GM18519 (cell line): ENCODE measurements at regions not wholly inside any gene's neighbourhood (a gene's known extent, or its start where the extent isn't known, plus 50 kb on each side); places are given as distances from the start of the nearest gene placed in this dataset.
"Not testable (repeated sequence)": the region's sequence is repeated elsewhere in the genome, so short reads cannot be mapped to it uniquely, and the experiment has no call there.

Source experiments
- ATAC-seq: cut with Tn5 transposase; IDR thresholded peaks from one replicate; pipeline ENCODE4 v1.9.1; 2021; ENCODE audit warnings: mild to moderate bottlenecking, moderate library complexity; ENCODE audit not compliant: unreplicated experiment, low FRiP score

GRCh38 chr6:57708061-57708460 is 390.6 kb downstream of the PRIM2 start:
- ATAC-seq = not testable (repeated sequence)

GRCh38 chr6:57722546-57722945 is 405.1 kb downstream of the PRIM2 start:
- ATAC-seq = not testable (repeated sequence)

- ATAC-seq = not testable (repeated sequence)
Measured at GRCh38 chr6:57723815-57724401, 406.5 kb downstream of the PRIM2 start.

GRCh38 chr6:57729407-57729806 is 412.0 kb downstream of the PRIM2 start:
- ATAC-seq = not testable (repeated sequence)

- not testable (repeated sequence) for ATAC-seq
Measured at GRCh38 chr6:57730726-57731125, 413.3 kb downstream of the PRIM2 start.

GRCh38 chr6:57747716-57748115 is 430.3 kb downstream of the PRIM2 start:
- not testable (repeated sequence) for ATAC-seq

GRCh38 chr6:57759850-57760249 is 442.4 kb downstream of the PRIM2 start:
- ATAC-seq = not testable (repeated sequence)

- not testable (repeated sequence) for ATAC-seq
Measured at GRCh38 chr6:57792720-57793397, 475.4 kb downstream of the PRIM2 start.

- ATAC-seq = not testable (repeated sequence)
Measured at GRCh38 chr6:57793398-57793762, 475.9 kb downstream of the PRIM2 start.

- ATAC-seq = peak; percentile 71
Measured at GRCh38 chr6:57799703-57800479, 482.5 kb downstream of the PRIM2 start.

- not testable (repeated sequence) for ATAC-seq
Measured at GRCh38 chr6:57808581-57808980, 491.2 kb downstream of the PRIM2 start.

GRCh38 chr6:57809454-57809853 is 492.0 kb downstream of the PRIM2 start:
- ATAC-seq = not testable (repeated sequence)

GRCh38 chr6:57813271-57814075 is 496.0 kb downstream of the PRIM2 start:
- ATAC-seq = not testable (repeated sequence)

- ATAC-seq = not testable (repeated sequence)
Measured at GRCh38 chr6:57815826-57816225, 498.4 kb downstream of the PRIM2 start.

GRCh38 chr6:57821325-57821724 is 503.9 kb downstream of the PRIM2 start:
- not testable (repeated sequence) for ATAC-seq

- ATAC-seq = not testable (repeated sequence)
Measured at GRCh38 chr6:57822448-57822847, 505.0 kb downstream of the PRIM2 start.

- no peak for ATAC-seq
Measured at GRCh38 chr6:57822896-57823358, 505.5 kb downstream of the PRIM2 start.

GRCh38 chr6:57837622-57838209 is 520.3 kb downstream of the PRIM2 start:
- ATAC-seq = not testable (repeated sequence)

GRCh38 chr6:57841551-57841950 is 524.1 kb downstream of the PRIM2 start:
- ATAC-seq = not testable (repeated sequence)
